ENCODE measurements at regions not wholly inside any gene's neighbourhood (a gene's known extent, or its start where the extent isn't known, plus 50 kb on each side); places are given as distances from the start of the nearest gene placed in this dataset.

DNA sequence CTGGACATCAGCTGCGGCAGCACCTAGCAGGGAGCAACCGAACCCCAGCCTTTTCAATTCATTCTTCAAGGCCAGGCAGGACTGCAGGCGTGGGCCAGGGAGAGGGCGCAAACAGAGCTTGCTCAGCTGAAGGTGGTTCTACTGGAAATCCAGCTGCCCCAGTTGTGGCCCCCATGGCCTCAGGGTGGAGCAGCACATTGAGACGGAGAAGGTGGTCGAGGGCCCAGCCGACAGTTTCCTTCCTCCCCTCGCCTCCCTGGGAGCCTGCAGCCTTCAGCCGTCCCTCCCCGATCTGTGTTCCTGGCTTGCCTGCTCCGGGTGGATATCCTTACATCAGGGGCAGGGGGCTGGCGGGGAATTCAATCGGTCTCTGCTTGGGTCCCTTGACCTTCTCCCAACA lies 217.8 kb downstream of the ANKRD60 start:
- H3K4me1 ChIP-seq (ENCODE audit: control insufficient read depth, extremely low read depth, insufficient read depth, low read length): no peaks in the 10 kb centered on the region
- H3K79me2 ChIP-seq (ENCODE audit: control insufficient read depth, insufficient read depth, low read length): no peaks in the 10 kb centered on the region
- no TSS peak for BruUV-seq (replicated peaks)
- no peaks in the 10 kb centered on the region for H3K9me1 ChIP-seq (replicated peaks; ENCODE audit: control insufficient read depth, extremely low read depth, insufficient read depth, low read length)
- no peak overlapping the region for H2AFZ ChIP-seq (ENCODE audit: low read depth, low read length)
- ChIA-PET CTCF (no interaction called here), POLR2A (no interaction called here)
- H3K4me3 ChIP-seq (replicated peaks in 1 of 3; ENCODE audit: insufficient read depth in 1 of 3, low read depth in 1 of 3, low read length in 3 of 3): no peak overlapping the region
- DNase-seq (ENCODE audit: low read depth, low spot score): no peak
- no peaks in the 10 kb centered on the region for H3K36me3 ChIP-seq (ENCODE audit: control insufficient read depth in 2 of 2, extremely low read depth in 1 of 2, insufficient read depth in 2 of 2, low read length in 2 of 2)
- intact Hi-C loops (cut with micrococcal nuclease) (no loop called here), dilution Hi-C loops (cut with MboI; ENCODE audit: extremely low pct_ligation_motif_present, low sequenced_read_pairs) (no loop called here)
- no peak overlapping the region for H3K4me2 ChIP-seq (ENCODE audit: insufficient read depth, low read length)
- no peak overlapping the region for H3K27ac ChIP-seq (ENCODE audit: insufficient read depth, low read depth, low read length)
- TF ChIP-seq POLR2AphosphoS5 (IDR thresholded peaks at IDR 0.05; ENCODE audit: insufficient read depth, low read depth, low read length): no peak
- TF ChIP-seq MYC (IDR thresholded peaks at IDR 0.05; ENCODE audit: low read depth, low read length): no peak
- TF ChIP-seq JUN (IDR thresholded peaks at IDR 0.05; ENCODE audit: borderline replicate concordance, insufficient read depth, insufficient read length, low read depth): no peak
- TF ChIP-seq FOS (IDR thresholded peaks at IDR 0.05; ENCODE audit: borderline replicate concordance, insufficient read depth, low read length): no peak
- no peak for TF ChIP-seq GATA2 (IDR thresholded peaks at IDR 0.05; ENCODE audit: insufficient read depth, insufficient read length, low read depth, low read length)
- TF ChIP-seq POLR2A (IDR thresholded peaks at IDR 0.05; ENCODE audit: low read depth, low read length): no peak
- TF ChIP-seq EZH2 (IDR thresholded peaks at IDR 0.05; ENCODE audit: borderline replicate concordance, low read depth, low read length, severe bottlenecking): no peak
- TF ChIP-seq, protein P1, sequence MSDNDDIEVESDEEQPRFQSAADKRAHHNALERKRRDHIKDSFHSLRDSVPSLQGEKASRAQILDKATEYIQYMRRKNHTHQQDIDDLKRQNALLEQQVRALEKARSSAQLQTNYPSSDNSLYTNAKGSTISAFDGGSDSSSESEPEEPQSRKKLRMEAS (IDR thresholded peaks at IDR 0.05; ENCODE audit: insufficient read depth, insufficient read length): no peak
- TF ChIP-seq, protein P2, sequence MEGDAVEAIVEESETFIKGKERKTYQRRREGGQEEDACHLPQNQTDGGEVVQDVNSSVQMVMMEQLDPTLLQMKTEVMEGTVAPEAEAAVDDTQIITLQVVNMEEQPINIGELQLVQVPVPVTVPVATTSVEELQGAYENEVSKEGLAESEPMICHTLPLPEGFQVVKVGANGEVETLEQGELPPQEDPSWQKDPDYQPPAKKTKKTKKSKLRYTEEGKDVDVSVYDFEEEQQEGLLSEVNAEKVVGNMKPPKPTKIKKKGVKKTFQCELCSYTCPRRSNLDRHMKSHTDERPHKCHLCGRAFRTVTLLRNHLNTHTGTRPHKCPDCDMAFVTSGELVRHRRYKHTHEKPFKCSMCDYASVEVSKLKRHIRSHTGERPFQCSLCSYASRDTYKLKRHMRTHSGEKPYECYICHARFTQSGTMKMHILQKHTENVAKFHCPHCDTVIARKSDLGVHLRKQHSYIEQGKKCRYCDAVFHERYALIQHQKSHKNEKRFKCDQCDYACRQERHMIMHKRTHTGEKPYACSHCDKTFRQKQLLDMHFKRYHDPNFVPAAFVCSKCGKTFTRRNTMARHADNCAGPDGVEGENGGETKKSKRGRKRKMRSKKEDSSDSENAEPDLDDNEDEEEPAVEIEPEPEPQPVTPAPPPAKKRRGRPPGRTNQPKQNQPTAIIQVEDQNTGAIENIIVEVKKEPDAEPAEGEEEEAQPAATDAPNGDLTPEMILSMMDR (IDR thresholded peaks at IDR 0.05; ENCODE audit: extremely low read depth in 1 of 2, insufficient read depth in 1 of 2, low read depth in 1 of 2, low read length in 2 of 2): no peak
- no peak for FAIRE-seq
- no peak overlapping the region for H3K9ac ChIP-seq (replicated peaks; ENCODE audit: extremely low read depth, insufficient read depth, low read length)
- no peaks in the 10 kb centered on the region for H4K20me1 ChIP-seq (replicated peaks; ENCODE audit: control insufficient read depth, extremely low read depth, insufficient read depth, low read length)
- H3K9me3 ChIP-seq (replicated peaks; ENCODE audit: control insufficient read depth, insufficient read depth, low read length): no peaks in the 10 kb centered on the region
- no peaks in the 10 kb centered on the region for H3K27me3 ChIP-seq (ENCODE audit: control insufficient read depth in 2 of 2, insufficient read depth in 2 of 2, low read length in 2 of 2)
